A549 (cell line): ENCODE measurements at regions not wholly inside any gene's neighbourhood (a gene's known extent, or its start where the extent isn't known, plus 50 kb on each side); places are given as distances from the start of the nearest gene placed in this dataset.

Experiments
- ATAC-seq, 2 experiments: fragments of 200-7000 bp in 1 of 2; fragments of >200 bp in 1 of 2; cut with Nextera tagmentation in 1 of 2; cut with Tn5 transposase in 1 of 2; 3 replicates each; pipeline versions ENCODE4 v1.8.0 to v1.9.1; 2018 to 2020; ENCODE audit warnings: mild to moderate bottlenecking in 1 of 2, moderate library complexity in 1 of 2
- CTCF ChIA-PET: fragments of 300-600 bp; sonication (Branson Sonifier 250); formaldehyde crosslinking; extraction: SDS; loops from one replicate; lab custom pipeline; 2021; ENCODE audit warnings: antibody characterized with exemption, inconsistent platforms; lab: Yijun Ruan, JAX
- POLR2A ChIA-PET: fragments of 350-600 bp; formaldehyde crosslinking; extraction: SDS; loops from one replicate; lab custom pipeline; 2021; ENCODE audit warnings: antibody characterized with exemption, inconsistent platforms; lab: Yijun Ruan, JAX
- DNase-seq, 2 experiments: peaks; one replicate each; pipeline versions ENCODE4 v3.0.0 to v3.0.0-alpha.2; 2011 to 2016; ENCODE audit warnings: low read depth in 1 of 2, low spot score in 1 of 2
- FAIRE-seq: peaks from 2 replicates; lab custom pipeline; 2011; peaks lifted over from hg19 to GRCh38; lab: Jason Lieb, UNC
- H3K27ac ChIP-seq, 2 experiments: fragments of >200 bp; sonication (Bioruptor Twin); formaldehyde crosslinking; 3 replicates each; pipeline ENCODE4 v1.5.1; 2016 to 2017
- H3K4me1 ChIP-seq: fragments of >200 bp; sonication (Bioruptor Twin); formaldehyde crosslinking; 3 replicates; pipeline ENCODE4 v1.6.1; 2016
- H3K4me2 ChIP-seq: fragments of >200 bp; sonication (Bioruptor Twin); formaldehyde crosslinking; 3 replicates; pipeline ENCODE4 v1.6.1; 2016
- H3K4me3 ChIP-seq: fragments of >200 bp; sonication (Bioruptor Twin); formaldehyde crosslinking; 3 replicates; pipeline ENCODE4 v1.5.1; 2016
- H3K9me3 ChIP-seq: fragments of >200 bp; sonication (Bioruptor Twin); formaldehyde crosslinking; 3 replicates; pipeline ENCODE4 v1.6.1; 2016
- BCL3 ChIP-seq: fragments of >200 bp; sonication (Bioruptor Twin); formaldehyde crosslinking; IDR thresholded peaks from 3 replicates; pipeline ENCODE4 v1.6.1; 2016
- BHLHE40 ChIP-seq: IDR thresholded peaks from 2 replicates; pipeline ENCODE4 v1.6.1; 2012; ENCODE audit warnings: low read depth, low read length, inconsistent platforms
- CBX8 ChIP-seq: fragments of 200-600 bp; sonication (generic); IDR thresholded peaks from 2 replicates; pipeline ENCODE4 v1.6.1; 2016
- CEBPB ChIP-seq, 2 experiments: fragments of >200 bp in 1 of 2; sonication (Bioruptor Twin) in 1 of 2; formaldehyde crosslinking in 1 of 2; IDR thresholded peaks; 2 replicates each; pipeline ENCODE4 v1.6.1; 2012 to 2016
- CHD2 ChIP-seq: fragments of 150-350 bp; IDR thresholded peaks from 2 replicates; pipeline ENCODE4 v1.6.1; 2014; ENCODE audit warnings: low read length; ENCODE audit not compliant: partially characterized antibody
- CTCF ChIP-seq: fragments of >200 bp; sonication (Bioruptor Twin); formaldehyde crosslinking; IDR thresholded peaks from 3 replicates; pipeline ENCODE4 v1.5.1; 2016
- E2F6 ChIP-seq: IDR thresholded peaks from 2 replicates; pipeline ENCODE4 v1.6.1; 2012; ENCODE audit warnings: low read depth, borderline replicate concordance
- EHF ChIP-seq: fragments of 250-450 bp; sonication (Bioruptor Pico); IDR thresholded peaks from 2 replicates; pipeline ENCODE4 v1.5.0; 2020; ENCODE audit warnings: mild to moderate bottlenecking
- ELK1 ChIP-seq: fragments of 150-350 bp; IDR thresholded peaks from 2 replicates; pipeline ENCODE4 v1.6.1; 2014; ENCODE audit warnings: low read depth, mild to moderate bottlenecking, low read length
- EP300 ChIP-seq, 2 experiments: fragments of >200 bp; sonication (Bioruptor Twin); formaldehyde crosslinking; IDR thresholded peaks; 2 replicates in 1 of 2; 3 replicates in 1 of 2; pipeline ENCODE4 v1.6.1; 2016 to 2017
- FOSB ChIP-seq: fragments of 250-450 bp; sonication (Bioruptor Pico); IDR thresholded peaks from 2 replicates; pipeline ENCODE4 v1.5.0; 2020; ENCODE audit warnings: mild to moderate bottlenecking, moderate library complexity
- HDAC2 ChIP-seq: fragments of 200-600 bp; sonication (generic); IDR thresholded peaks from 2 replicates; pipeline ENCODE4 v1.6.1; 2016
- HOXA7 ChIP-seq: fragments of 250-450 bp; sonication (Bioruptor Pico); IDR thresholded peaks from 2 replicates; pipeline ENCODE4 v1.5.0; 2020; ENCODE audit warnings: mild to moderate bottlenecking, moderate library complexity
- HOXB5 ChIP-seq: fragments of 250-450 bp; sonication (Bioruptor Pico); IDR thresholded peaks from 2 replicates; pipeline ENCODE4 v1.5.0; 2020; ENCODE audit warnings: mild to moderate bottlenecking, moderate library complexity
- JUN ChIP-seq, 2 experiments: fragments of >200 bp; sonication (Bioruptor Twin); formaldehyde crosslinking; IDR thresholded peaks; 2 replicates in 1 of 2; 3 replicates in 1 of 2; pipeline ENCODE4 v1.6.1; 2016 to 2017
- KDM1A ChIP-seq: fragments of 200-600 bp; sonication (generic); IDR thresholded peaks from 2 replicates; pipeline ENCODE4 v1.6.1; 2016; ENCODE audit warnings: low read depth, mild to moderate bottlenecking
- KDM5A ChIP-seq: fragments of 200-600 bp; sonication (generic); IDR thresholded peaks from 2 replicates; pipeline ENCODE4 v1.6.1; 2016; ENCODE audit warnings: antibody characterized with exemption, mild to moderate bottlenecking
- NPAS2 ChIP-seq: fragments of 250-450 bp; sonication (Bioruptor Pico); IDR thresholded peaks from 2 replicates; pipeline ENCODE4 v1.8.0; 2022; ENCODE audit warnings: mild to moderate bottlenecking, moderate library complexity, borderline replicate concordance
- NR3C1 ChIP-seq: fragments of >200 bp; sonication (Bioruptor Twin); formaldehyde crosslinking; IDR thresholded peaks from 3 replicates; pipeline ENCODE4 v1.6.1; 2017
- TFCP2L1 ChIP-seq: fragments of 250-450 bp; sonication (Bioruptor Pico); IDR thresholded peaks from 2 replicates; pipeline ENCODE4 v1.5.0; 2021; ENCODE audit warnings: mild to moderate bottlenecking
- TP53 ChIP-seq: fragments of 250-450 bp; sonication (Bioruptor Pico); IDR thresholded peaks from 2 replicates; pipeline ENCODE4 v1.5.0; 2021; ENCODE audit warnings: mild to moderate bottlenecking, moderate library complexity
- ZC3H11A ChIP-seq: fragments of 450-650 bp; IDR thresholded peaks from 2 replicates; pipeline ENCODE4 v1.6.1; 2014; ENCODE audit warnings: antibody characterized with exemption, mild to moderate bottlenecking
- WGBS: methylation state at CpG from one replicate; pipeline ENCODE4 v1.1.6; 2017; ENCODE audit errors: missing lambda C conversion rate; 5-methylcytosine and 5-hydroxymethylcytosine counted together

GRCh38 chr9:91477106-91477505 lies 53.5 kb upstream of the NFIL3 start:
- Histone ChIP-seq H3K4me3 (no peak overlapping the region), H3K4me2 (no peak overlapping the region), H3K4me1 (no peaks in the 10 kb centered on the region), H3K27ac (no peak overlapping the region), H3K9me3 (peaks cover 12% of the 10 kb centered on the region)
- WGBS = 46% methylated on average over 4 of the region's 4 CpGs
- no peak for DNase-seq
- FAIRE-seq = no peak
- ATAC-seq = no peak
- POLR2A ChIA-PET = interaction anchor here (0.7 kb wide), 1 partner anchor 60 kb away, joined by 3 read pairs; no protein-coding TSS in a partner anchor
- CTCF ChIA-PET = no interaction called here
- no peak for TF ChIP-seq HOXA7 (CRISPR knock-in tag)
- no peak for TF ChIP-seq NR3C1
- TF ChIP-seq TFCP2L1 (CRISPR knock-in tag) = no peak
- no peak for TF ChIP-seq KDM1A
- TF ChIP-seq CBX8 = no peak
- no peak for TF ChIP-seq ELK1
- TF ChIP-seq BCL3 = no peak
- TF ChIP-seq TP53 (CRISPR knock-in tag) = no peak
- TF ChIP-seq EP300 (IDR thresholded peaks at IDR 0.05) = no peak
- no peak for TF ChIP-seq CTCF
- TF ChIP-seq HOXB5 = no peak
- TF ChIP-seq BHLHE40 = no peak
- TF ChIP-seq NPAS2 (CRISPR knock-in tag) = no peak
- no peak for TF ChIP-seq CHD2
- TF ChIP-seq EHF (CRISPR knock-in tag) = no peak
- TF ChIP-seq E2F6 = no peak
- no peak for TF ChIP-seq HDAC2
- TF ChIP-seq ZC3H11A = no peak
- TF ChIP-seq, all 56 proteins: peak for 0

GRCh38 chr9:91474656-91475055 lies 51.0 kb upstream of the NFIL3 start:
- no peak overlapping the region for H3K4me2 ChIP-seq
- FAIRE-seq (no peak), DNase-seq (no peak), ATAC-seq (no peak)
- no peak overlapping the region for H3K27ac ChIP-seq
- no peak for TF ChIP-seq JUN (IDR thresholded peaks at IDR 0.05)
- no peak for TF ChIP-seq FOSB (CRISPR knock-in tag)
- TF ChIP-seq TFCP2L1 (CRISPR knock-in tag) = no peak
- no peak for TF ChIP-seq KDM5A
- no peak for TF ChIP-seq CEBPB (IDR thresholded peaks at IDR 0.05)
- H3K9me3 ChIP-seq = peaks cover 12% of the 10 kb centered on the region
- H3K4me1 ChIP-seq = no peaks in the 10 kb centered on the region
- ChIA-PET POLR2A (no interaction called here), CTCF (no interaction called here)
- WGBS = 6% methylated on average over 1 of the region's 1 CpG
- H3K4me3 ChIP-seq = no peak overlapping the region
